ENCODE measurements at regions not wholly inside any gene's neighbourhood (a gene's known extent, or its start where the extent isn't known, plus 50 kb on each side); places are given as distances from the start of the nearest gene placed in this dataset.
"Not testable (repeated sequence)": the region's sequence is repeated elsewhere in the genome, so short reads cannot be mapped to it uniquely, and the experiment has no call there.

GRCh38 chr7:46054272-46054671 is 133.2 kb upstream of the IGFBP3 start:
- no peak overlapping the region for H3K4me3 ChIP-seq (ENCODE audit: low read depth, low read length)
- TF ChIP-seq CTCF (IDR thresholded peaks at IDR 0.05; ENCODE audit: low read depth, low read length), result no peak

DNA sequence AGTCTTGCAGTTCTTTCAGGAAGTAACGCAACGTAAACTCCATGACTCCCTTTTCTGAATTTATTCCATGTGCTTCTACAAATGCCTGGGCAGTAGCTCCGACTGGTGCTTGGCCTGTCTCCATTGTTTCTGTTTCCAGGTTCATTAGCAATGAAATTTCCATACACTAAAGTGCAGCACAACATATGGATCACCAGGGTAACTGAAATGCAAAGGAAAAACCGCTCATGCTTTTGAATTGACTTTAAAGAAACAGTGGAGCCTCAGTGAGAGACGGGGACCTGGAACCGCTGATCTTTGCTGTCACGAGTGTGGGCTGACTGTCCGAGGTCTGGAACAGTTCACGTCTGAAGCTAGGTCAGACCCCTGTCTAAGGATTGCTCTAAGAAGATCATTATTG is 126.5 kb upstream of the IGFBP3 start:
- no peak for TF ChIP-seq CTCF (IDR thresholded peaks at IDR 0.05; ENCODE audit: low read depth, low read length)
- no peak overlapping the region for H3K4me3 ChIP-seq (ENCODE audit: low read depth, low read length)

GRCh38 chr7:46043338-46043737 is 122.3 kb upstream of the IGFBP3 start:
- not testable (repeated sequence) for H3K4me3 ChIP-seq (ENCODE audit: low read depth, low read length)

DNA sequence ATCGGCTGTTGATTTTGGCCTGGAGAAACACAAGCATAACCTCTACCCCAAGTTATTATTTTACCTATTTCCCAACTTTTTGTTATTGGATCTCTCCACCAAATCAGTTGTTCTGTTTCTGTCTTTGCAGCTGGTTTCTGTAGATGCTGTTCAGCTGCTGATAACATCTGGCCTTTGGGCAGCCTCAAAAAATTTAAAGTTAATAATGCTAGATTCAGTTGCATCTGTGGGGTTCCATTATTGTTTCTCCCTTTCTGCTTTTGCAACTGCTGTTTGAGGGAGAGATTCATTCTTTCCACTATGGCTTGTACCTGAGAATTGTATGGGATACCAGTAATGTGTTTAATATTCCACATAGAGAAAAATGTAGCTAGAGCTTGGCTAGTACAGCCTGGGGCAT is 118.7 kb upstream of the IGFBP3 start:
- H3K4me3 ChIP-seq (ENCODE audit: low read depth, low read length), result not testable (repeated sequence)

DNA sequence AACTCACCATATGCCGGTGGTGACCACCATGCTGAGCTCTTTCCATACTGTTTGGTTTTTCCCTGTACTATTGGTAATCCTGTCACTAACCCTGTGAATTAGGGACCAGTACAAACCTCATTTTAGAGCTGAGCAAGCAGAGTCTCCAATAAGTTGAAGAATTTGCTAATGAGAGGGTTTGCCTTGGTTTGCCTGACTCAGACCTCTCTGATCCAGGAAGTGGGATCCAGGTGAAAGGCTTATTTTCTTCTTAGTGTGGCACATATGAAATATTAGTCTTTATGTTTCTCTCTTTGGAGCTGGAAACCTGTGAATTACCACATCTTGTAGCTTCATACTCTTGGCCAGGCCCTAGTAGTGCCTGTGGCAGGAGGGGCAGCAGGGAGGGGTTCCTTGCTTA is 114.1 kb upstream of the IGFBP3 start:
- no peak for TF ChIP-seq CTCF (IDR thresholded peaks at IDR 0.05; ENCODE audit: low read depth, low read length)
- H3K4me3 ChIP-seq (ENCODE audit: low read depth, low read length), result no peak overlapping the region

DNA sequence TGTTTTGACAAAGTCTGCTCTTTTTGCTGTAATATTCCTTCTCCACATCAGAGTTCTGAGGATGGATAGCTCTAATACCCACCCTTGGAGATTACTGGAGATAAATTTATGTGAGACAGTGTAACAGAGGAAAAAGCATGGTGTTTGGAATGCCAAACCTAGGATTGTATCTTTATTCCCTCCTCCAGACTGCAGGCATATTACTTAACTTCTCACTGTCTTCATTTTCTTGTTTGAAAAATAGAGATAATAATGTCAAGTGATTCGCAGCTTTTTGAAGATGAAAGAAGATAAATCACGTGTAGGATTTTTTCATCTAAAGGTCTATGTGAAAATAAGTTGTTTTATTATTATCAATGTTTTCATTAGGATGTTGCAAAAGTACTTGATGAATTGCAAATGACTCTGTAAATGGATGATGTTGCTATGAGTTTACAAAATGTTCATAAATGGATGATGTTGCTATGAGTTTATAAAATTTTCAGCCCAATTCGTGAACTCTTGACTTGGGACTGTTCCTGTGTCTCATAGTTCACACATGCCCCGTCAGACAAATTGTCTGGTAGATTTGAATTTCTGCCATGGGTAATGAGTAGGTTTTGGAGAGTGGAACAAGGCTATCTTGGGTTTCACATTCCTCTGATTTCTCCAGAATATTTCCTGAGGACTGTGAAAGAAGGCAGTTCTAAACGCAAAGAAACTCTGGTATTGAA is 113.1 kb upstream of the IGFBP3 start:
- no peak overlapping the region for H3K4me3 ChIP-seq (ENCODE audit: low read depth, low read length)

DNA sequence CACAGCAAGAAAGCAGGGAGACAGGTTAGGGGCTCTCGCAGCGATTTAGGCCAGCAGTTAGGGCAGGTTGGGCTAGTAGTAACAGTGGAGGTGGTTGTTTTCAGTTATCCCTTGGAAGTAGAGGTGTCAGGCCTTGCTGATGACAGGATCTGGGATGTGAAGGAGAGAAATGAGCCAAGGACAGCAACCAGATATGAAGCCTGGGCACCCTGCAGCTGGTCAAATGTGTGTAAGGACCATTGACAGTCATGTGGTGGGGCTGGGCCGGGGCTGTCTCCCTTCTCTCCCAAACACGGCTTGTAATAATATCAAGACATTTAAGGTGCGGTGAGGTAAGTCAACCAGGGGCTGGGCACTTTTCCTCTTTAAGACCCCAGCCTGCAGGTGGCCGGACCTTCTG is 112.5 kb upstream of the IGFBP3 start:
- H3K4me3 ChIP-seq (ENCODE audit: low read depth, low read length), result no peak overlapping the region
- no peak for TF ChIP-seq CTCF (IDR thresholded peaks at IDR 0.05; ENCODE audit: low read depth, low read length)

More for the DNA sequence above, 113.1 kb upstream of the IGFBP3 start:
- no peak for TF ChIP-seq CTCF (IDR thresholded peaks at IDR 0.05; ENCODE audit: low read depth, low read length)

- H3K4me3 ChIP-seq (ENCODE audit: low read depth, low read length), result no peak overlapping the region
These were observed 111.9 kb upstream of the IGFBP3 start for GRCh38 chr7:46032942-46033341.

More at GRCh38 chr7:46032942-46033341, 111.9 kb upstream of the IGFBP3 start:
- TF ChIP-seq CTCF (IDR thresholded peaks at IDR 0.05; ENCODE audit: low read depth, low read length), result no peak

All from WI38 (cell line).